Peyer's patch (tissue), 4 donors: ENCODE measurements at regions not wholly inside any gene's neighbourhood (a gene's known extent, or its start where the extent isn't known, plus 50 kb on each side); places are given as distances from the start of the nearest gene placed in this dataset.

Experiments used
- CTCF ChIP-seq, 6 experiments: fragments of 450-650 bp in 4 of 6; fragments of 200-600 bp in 2 of 6; sonication (generic) in 1 of 6; IDR thresholded peaks; one replicate each; pipeline ENCODE4 v1.5.1; 2017 to 2019; ENCODE audit warnings: antibody characterized with exemption in 6 of 6, mild to moderate bottlenecking in 3 of 6, moderate library complexity in 1 of 6
- POLR2A ChIP-seq, 2 donors: fragments of 450-650 bp; IDR thresholded peaks; one replicate each; pipeline ENCODE4 v1.5.1; 2017; ENCODE audit warnings: antibody characterized with exemption in 2 of 2, mild to moderate bottlenecking in 2 of 2, moderate library complexity in 2 of 2

- no peak for TF ChIP-seq CTCF (IDR thresholded peaks at IDR 0.05)
- no peak for TF ChIP-seq POLR2A (IDR thresholded peaks at IDR 0.05)
Observed at GRCh38 chr3:135582800-135583199, 382.7 kb upstream of the PPP2R3A start.
